Type B pancreatic cell (in vitro differentiated cells): ENCODE measurements at regions not wholly inside any gene's neighbourhood (a gene's known extent, or its start where the extent isn't known, plus 50 kb on each side); places are given as distances from the start of the nearest gene placed in this dataset.
"Not testable (repeated sequence)": the region's sequence is repeated elsewhere in the genome, so short reads cannot be mapped to it uniquely, and the experiment has no call there.

Source experiments
- DNase-seq: peaks from one replicate; pipeline ENCODE4 v3.0.0; 2021; ENCODE audit warnings: mixed read lengths; ENCODE audit not compliant: unreplicated experiment; ENCODE audit errors: extremely low spot score
- H3K27ac Mint-ChIP-seq: 2 replicates; pipeline ENCODE4 v1.8.0; 2021; ENCODE audit warnings: mild to moderate bottlenecking, mixed read lengths
- H3K27me3 Mint-ChIP-seq: 2 replicates; pipeline ENCODE4 v1.8.0; 2021; ENCODE audit warnings: mixed read lengths
- H3K36me3 Mint-ChIP-seq: 2 replicates; pipeline ENCODE4 v1.8.0; 2021; ENCODE audit warnings: mixed read lengths
- H3K4me1 Mint-ChIP-seq: one replicate; pipeline ENCODE4 v1.8.0; 2021; ENCODE audit warnings: mixed read lengths; ENCODE audit not compliant: unreplicated experiment
- H3K4me3 Mint-ChIP-seq: 2 replicates; pipeline ENCODE4 v1.8.0; 2021; ENCODE audit warnings: mild to moderate bottlenecking, mixed read lengths
- H3K9me3 Mint-ChIP-seq: 2 replicates; pipeline ENCODE4 v1.8.0; 2021; ENCODE audit warnings: mixed read lengths
- CTCF ChIP-seq: fragments of 200-600 bp; sonication (generic); conservative IDR thresholded peaks from 2 replicates; pipeline ENCODE4 v1.5.0; 2021; ENCODE audit warnings: antibody characterized with exemption, mild to moderate bottlenecking

DNA sequence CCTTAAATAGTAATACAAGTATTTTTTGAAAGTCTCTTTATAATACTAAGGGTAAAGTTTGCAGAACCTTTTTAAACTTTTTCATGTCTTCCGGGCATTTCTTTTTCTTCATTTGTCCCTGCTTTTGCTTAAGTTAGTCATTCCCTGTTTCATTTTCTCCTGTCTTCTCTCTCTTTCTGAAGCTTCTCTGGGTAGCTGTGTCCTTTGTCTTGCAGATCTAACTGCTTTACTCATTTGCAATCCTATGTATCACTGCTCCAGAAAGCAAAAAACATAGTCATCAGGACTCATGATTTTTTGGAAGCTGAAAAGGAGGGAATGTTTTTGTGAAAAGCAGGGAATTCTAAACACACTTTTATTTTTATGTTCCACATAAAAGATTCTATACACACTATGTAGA, 301.7 kb downstream of the MRPS30 start:
- no peak for DNase-seq
- H3K4me1 Mint-ChIP-seq = no peaks in the 10 kb centered on the region
- no peak overlapping the region for H3K27ac Mint-ChIP-seq
- no peak for TF ChIP-seq CTCF
- H3K27me3 Mint-ChIP-seq = no peaks in the 10 kb centered on the region
- H3K4me3 Mint-ChIP-seq = no peak overlapping the region
- no peaks in the 10 kb centered on the region for H3K9me3 Mint-ChIP-seq
- no peaks in the 10 kb centered on the region for H3K36me3 Mint-ChIP-seq

- no peak for TF ChIP-seq CTCF
- no peaks in the 10 kb centered on the region for H3K27me3 Mint-ChIP-seq
- H3K9me3 Mint-ChIP-seq = no peaks in the 10 kb centered on the region
- DNase-seq = no peak
- H3K4me1 Mint-ChIP-seq = no peaks in the 10 kb centered on the region
- no peak overlapping the region for H3K27ac Mint-ChIP-seq
- H3K4me3 Mint-ChIP-seq = no peak overlapping the region
- no peaks in the 10 kb centered on the region for H3K36me3 Mint-ChIP-seq
These were observed 305.0 kb downstream of the MRPS30 start for GRCh38 chr5:45113726-45114125.

- no peak for TF ChIP-seq CTCF
These were observed 324.2 kb downstream of the MRPS30 start for GRCh38 chr5:45132972-45133371.

GRCh38 chr5:45162974-45163373, 354.2 kb downstream of the MRPS30 start:
- H3K36me3 Mint-ChIP-seq = no peaks in the 10 kb centered on the region
- H3K9me3 Mint-ChIP-seq = no peaks in the 10 kb centered on the region
- TF ChIP-seq CTCF = no peak

More at GRCh38 chr5:45132972-45133371, 324.2 kb downstream of the MRPS30 start:
- Mint-ChIP-seq H3K27me3 (no peaks in the 10 kb centered on the region), H3K9me3 (no peaks in the 10 kb centered on the region), H3K4me3 (no peak overlapping the region), H3K27ac (no peak overlapping the region), H3K4me1 (no peaks in the 10 kb centered on the region), H3K36me3 (no peaks in the 10 kb centered on the region)
- DNase-seq = no peak

GRCh38 chr5:45171563-45171962, 362.8 kb downstream of the MRPS30 start:
- no peak overlapping the region for H3K4me3 Mint-ChIP-seq
- TF ChIP-seq CTCF = no peak
- no peaks in the 10 kb centered on the region for H3K4me1 Mint-ChIP-seq
- no peaks in the 10 kb centered on the region for H3K9me3 Mint-ChIP-seq
- no peak overlapping the region for H3K27ac Mint-ChIP-seq
- no peak for DNase-seq
- H3K36me3 Mint-ChIP-seq = no peaks in the 10 kb centered on the region
- H3K27me3 Mint-ChIP-seq = no peaks in the 10 kb centered on the region

More at GRCh38 chr5:45162974-45163373, 354.2 kb downstream of the MRPS30 start:
- H3K4me1 Mint-ChIP-seq = no peaks in the 10 kb centered on the region
- no peaks in the 10 kb centered on the region for H3K27me3 Mint-ChIP-seq
- H3K4me3 Mint-ChIP-seq = no peak overlapping the region
- H3K27ac Mint-ChIP-seq = no peak overlapping the region
- DNase-seq = no peak

- H3K36me3 Mint-ChIP-seq, DNase-seq, H3K27ac Mint-ChIP-seq, H3K27me3 Mint-ChIP-seq, H3K4me3 Mint-ChIP-seq, H3K9me3 Mint-ChIP-seq, H3K4me1 Mint-ChIP-seq: not testable (repeated sequence)
These were observed 363.9 kb downstream of the MRPS30 start for GRCh38 chr5:45172634-45173033.
